ENCODE measurements at regions not wholly inside any gene's neighbourhood (a gene's known extent, or its start where the extent isn't known, plus 50 kb on each side); places are given as distances from the start of the nearest gene placed in this dataset.

GRCh38 chr1:229138058-229138457, 132.9 kb upstream of the RAB4A start:
- TF ChIP-seq POLR2AphosphoS5 (IDR thresholded peaks at IDR 0.05) (no peak), POLR2A (IDR thresholded peaks at IDR 0.05) (no peak)

Measured in breast epithelium (tissue), 3 donors.